GM19239 (cell line): ENCODE measurements at regions not wholly inside any gene's neighbourhood (a gene's known extent, or its start where the extent isn't known, plus 50 kb on each side); places are given as distances from the start of the nearest gene placed in this dataset.
A peak's percentile ranks its signal among the peaks of the same experiment; 100 is the strongest.
"Not testable (repeated sequence)": the region's sequence is repeated elsewhere in the genome, so short reads cannot be mapped to it uniquely, and the experiment has no call there.

Experiments
- DNase-seq: peaks from one replicate; pipeline ENCODE4 v3.0.0; 2011; ENCODE audit warnings: low spot score; ENCODE audit not compliant: insufficient read length
- FAIRE-seq: peaks from 2 replicates; lab custom pipeline; 2011; peaks lifted over from hg19 to GRCh38; lab: Jason Lieb, UNC

DNA sequence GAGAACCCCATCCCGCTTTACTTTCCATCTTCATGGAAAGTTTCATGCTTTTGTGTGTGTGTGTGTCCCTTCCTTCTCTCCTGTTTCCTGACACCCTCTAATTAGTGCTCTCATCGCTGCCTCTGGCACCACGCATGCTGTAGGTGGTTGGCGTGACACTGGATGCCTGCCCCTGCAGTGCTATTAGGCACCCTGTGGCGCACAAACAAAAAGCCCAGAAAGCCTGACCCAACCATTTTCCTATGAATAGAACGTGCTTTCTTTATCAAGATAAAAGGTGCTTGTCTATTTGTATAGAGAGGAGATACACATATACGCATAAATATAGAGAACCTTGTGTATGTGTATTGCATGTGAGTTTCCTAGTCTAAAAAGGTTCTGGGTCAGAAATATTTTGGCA is 120.8 kb upstream of the CDCA7L start:
- FAIRE-seq (no peak), DNase-seq (no peak)

DNA sequence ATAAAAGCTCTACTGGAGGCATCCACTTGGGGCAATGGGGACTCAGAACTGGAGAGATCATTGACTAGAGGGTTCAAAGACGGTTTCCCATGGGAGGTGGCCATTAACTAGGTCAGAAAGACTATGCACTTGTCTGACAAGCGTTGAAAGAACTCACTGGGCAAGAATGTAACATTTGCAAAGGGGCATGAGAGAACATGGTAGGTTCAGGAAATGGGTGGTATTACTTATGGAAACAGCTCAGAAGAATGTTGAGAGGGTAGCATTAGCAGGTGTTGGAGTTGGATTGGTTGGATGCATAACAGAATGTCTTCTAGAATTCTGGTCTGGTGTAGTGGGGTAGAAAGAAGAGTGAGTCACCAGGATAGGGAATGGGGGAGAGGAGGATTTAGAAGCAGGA is 119.1 kb upstream of the CDCA7L start:
- FAIRE-seq (no peak), DNase-seq (no peak)

DNA sequence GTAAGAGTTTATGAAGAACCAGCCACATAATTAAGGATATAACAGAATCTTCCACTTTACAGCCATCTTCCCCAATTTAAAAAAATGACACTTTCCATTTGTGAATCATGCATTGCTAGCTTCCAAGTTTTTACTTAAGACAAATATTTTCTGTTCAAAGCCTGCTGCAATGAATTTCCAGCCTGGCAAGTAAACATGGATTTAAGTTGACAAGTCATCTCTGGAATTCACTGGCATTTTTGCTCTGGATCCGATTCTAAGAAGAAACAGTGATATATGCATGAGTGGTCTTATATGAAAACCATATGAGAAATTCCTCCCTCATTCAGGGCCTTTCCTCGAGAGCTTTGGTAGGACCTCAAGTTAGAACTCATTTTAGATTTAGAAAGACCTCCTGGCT is 116.1 kb upstream of the CDCA7L start:
- DNase-seq (no peak), FAIRE-seq (no peak)

DNA sequence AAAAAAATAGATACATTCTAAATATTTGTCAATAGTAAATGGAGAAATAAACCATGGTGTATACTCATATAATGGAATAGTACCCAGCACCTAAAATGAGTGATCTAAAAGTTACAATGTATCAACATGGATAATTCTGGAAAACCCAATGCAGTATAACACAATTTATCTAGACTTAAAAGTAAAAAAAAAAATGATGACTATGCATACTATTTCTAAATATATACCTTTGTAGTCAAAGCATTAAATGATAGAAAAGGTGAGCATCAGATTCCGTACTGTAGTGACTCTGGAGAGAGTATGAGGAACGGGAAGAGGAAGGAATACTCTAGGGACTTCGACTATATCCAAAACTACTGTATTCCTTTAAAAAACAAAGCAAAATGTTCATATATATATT is 115.2 kb upstream of the CDCA7L start:
- DNase-seq: no peak

DNA sequence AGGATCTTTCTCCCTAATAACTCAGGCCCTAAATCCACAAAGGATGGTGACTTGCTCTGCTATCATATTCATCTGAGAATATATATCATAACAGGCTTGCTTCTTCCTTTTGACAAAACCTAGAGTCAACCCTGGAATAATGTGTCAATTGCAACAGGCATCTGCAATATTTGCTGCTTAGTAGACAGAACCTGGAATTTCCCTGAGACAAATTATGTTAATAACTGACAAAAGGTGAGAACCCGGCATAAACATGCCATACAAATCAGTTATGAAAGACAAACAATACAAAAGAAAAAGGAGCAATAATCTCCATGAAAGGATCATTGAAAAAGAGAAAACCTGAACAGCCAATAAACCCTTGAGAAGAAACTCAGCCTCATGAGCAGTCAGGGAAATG is 114.5 kb upstream of the CDCA7L start:
- DNase-seq: no peak
- no peak for FAIRE-seq

More for the DNA sequence above, 115.2 kb upstream of the CDCA7L start:
- no peak for FAIRE-seq

DNA sequence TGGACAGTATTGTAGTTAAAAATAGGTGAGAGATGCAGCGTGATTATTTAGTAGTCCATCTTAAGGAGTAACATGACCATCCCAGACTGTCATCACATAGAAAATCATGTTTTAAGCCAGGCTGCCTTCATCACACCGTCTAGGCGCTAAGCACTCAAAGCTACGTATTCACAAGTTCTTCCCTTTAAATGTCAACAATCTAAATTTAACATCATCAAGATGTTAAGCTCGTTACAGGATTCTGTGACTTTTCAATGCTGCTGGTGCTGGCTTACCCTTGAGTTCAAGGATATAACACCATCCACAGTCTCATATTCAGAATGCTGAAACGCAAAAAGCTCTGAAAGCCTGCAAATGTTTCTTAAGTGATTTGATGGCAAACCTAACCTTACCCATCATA is 109.5 kb upstream of the CDCA7L start:
- no peak for DNase-seq
- FAIRE-seq: no peak

DNA sequence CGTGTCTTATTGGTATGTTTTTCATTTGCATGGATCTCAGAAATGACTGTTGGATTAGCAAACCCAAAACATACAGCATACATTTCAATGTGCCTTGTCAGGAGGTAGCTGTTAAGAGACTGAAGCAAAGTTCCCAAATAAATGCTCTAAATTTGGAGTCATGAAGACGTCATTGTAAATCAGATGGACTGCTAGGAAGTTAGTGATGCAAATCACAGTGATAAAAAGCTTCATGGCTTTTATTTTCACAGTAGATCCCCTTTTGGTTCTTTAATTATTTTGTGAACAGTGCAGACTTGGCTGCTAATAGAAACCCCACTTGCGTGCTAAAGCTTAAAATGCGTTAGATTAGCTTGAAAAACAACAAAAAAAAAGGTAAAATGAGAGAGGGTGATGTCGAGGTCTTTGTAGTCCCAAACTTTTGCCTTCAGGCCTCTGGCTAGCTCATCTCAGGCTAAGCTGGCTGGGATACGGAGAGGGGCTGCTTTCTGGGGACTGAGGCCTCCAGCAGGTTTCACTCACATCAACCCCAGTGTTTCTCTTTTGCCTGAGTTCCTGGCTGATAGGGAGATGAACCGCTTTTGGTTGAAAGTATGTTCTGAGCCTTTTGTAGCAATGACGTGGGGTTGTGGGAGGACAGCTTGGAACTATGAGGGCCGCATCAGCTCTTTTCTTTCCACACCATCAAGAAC is 107.1 kb upstream of the CDCA7L start:
- DNase-seq (no peak), FAIRE-seq (no peak)

DNA sequence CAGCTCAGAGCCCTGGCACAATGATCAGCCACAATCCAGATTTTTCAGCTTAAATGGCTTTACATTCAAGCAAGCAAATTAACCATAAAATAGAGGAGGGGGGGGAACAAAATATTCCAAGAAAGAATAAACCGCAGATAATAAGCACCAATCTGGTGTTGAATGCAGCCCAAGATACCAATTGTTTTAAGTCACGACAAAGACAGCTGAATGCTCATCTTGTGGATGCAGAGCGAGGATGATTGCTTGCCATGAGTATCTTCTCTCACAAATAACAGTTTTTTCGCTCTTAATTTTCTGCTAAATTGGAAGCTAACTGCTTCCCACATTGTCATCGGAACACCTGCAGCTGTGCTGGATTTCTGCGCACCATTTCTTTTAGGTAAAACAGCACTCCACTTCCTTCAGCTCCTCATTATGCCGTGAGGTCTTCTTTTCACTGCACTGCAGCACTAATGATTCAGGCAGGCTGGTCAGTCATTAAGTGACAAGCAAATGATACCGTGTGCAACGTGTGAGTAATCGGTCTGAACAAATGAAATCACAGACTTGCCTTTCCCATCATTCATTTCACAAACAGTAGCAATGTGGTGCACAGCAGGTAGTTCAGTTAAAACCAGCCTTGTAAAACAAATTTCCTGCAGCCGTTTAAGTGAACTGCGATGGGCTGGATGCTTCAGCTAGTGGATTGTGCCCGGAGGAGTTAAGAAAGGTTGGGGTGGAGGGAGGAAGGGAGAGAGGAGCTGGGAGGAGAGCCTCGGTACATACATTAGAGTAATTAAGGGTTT is 106.4 kb upstream of the CDCA7L start:
- DNase-seq: no peak

DNA sequence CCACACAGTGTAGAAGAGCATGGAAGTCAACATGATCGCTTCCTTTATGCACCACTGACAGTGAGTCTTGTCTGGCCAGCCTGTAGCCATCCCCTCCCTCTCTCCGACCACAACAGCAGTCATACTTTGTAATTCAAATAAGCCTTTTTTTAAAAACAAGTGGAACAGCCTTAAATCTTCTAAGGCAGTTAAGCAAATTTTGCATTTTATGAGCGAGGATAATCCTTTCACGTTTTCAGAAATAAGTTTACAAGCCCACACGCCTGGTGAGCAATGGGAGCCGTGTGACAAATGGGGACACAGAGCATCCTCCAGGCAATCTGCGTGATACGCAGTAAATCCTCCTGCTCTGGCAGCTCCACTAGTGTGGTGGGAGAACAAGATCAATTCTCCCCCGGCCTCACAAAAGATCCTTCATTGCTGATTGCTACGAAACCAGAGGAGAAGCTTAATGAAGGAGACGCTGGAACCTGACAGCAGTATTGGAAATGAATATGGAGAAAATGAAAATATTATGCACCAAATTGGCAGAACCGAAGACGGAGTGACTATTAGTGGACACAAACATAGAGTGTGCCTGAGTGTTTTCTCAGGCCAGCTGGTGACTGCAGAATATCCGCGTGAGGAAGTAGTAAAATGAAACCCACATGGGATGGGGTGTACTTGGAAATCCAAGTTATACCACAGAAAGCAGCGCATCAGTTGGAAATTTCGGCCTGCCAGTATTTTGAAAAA is 104.2 kb upstream of the CDCA7L start:
- FAIRE-seq (no peak), DNase-seq (no peak)

More for the DNA sequence above, 106.4 kb upstream of the CDCA7L start:
- FAIRE-seq: no peak

DNA sequence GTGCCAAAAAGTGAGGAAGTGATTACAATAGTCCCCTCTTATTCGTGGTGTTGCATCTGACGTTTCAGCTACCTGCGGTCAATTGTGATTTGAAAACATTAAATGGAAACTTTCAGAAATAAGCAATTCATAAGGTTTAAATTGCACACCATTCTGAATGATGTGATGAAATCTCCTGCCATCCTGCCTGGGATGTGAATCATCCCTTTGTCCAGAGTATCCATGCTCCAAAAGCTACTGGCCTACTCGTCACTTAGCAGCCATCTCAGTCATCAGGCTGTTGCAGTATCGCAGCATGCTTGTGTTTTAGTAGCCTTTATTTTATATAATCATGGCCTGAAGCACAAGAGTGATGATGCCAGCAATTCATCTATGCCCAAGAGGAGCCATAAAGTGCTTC is 97.7 kb upstream of the CDCA7L start:
- FAIRE-seq (no peak), DNase-seq (no peak)

DNA sequence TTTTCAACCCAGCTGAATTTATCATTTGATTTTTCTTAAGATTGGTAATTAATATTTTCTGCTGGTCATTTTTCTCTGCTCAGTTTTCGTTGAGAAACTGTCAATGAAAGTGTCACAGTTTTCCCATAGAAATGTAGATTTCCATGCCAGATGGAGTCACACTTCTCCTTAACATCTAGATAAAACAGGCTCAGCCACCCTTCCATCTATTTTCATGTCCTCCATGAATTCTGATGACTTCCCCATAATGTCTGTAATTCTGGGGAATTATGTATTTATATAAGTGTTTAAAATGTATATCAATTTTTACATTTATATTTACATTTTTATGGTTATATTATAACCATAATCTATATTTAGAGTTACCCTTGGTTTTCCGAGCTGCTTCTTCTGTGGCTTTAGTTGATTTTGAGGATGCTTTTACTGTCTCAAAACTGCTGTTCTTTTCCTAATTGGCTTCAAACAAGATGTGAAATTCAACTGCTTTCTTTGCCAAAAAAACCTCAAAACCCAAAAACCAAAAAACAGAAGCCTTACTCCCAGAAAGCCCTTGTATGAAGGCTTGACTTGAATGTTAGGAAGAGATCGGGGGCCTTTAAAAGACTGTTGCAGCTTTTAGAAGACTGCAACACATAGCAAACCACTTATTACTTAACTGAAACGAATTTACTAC is 95.4 kb upstream of the CDCA7L start:
- DNase-seq: no peak
- FAIRE-seq: no peak

DNA sequence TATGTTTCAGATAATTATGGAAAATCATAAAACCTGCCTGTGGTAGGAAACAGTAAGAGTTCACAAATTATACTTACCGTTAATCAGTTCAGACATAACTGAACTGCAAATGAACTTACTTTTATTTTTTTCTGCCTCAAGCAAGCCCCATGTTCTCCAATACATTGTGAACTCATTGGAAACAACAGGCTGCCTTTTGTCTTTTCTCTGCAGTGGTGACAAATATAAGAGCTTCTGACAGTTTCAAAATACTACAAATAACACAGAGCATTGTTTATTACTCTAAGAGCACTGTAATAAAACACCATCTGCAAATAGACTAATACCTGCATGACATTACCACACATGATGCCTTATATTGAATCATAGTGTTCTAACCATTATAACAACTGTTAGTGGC is 94.0 kb upstream of the CDCA7L start:
- FAIRE-seq (no peak), DNase-seq (no peak)

DNA sequence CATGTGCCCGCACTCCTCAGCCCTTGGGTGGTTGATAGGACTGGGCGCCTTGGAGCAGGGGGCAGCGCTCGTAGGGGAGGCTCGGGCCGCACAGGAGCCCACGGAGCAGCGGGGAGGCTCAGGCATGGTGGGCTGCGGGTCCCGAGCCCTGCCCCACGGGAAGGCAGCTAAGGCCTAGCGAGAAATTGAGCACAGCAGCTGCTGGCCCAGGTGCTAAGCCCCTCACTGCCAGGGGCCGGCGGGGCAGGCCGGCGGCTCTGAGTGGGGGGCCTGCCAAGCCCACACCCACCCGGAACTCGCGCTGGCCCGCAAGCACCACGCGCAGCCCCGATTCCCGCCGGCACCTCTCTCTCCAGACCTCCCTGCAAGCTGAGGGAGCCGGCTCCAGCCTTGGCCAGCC is 86.7 kb upstream of the CDCA7L start:
- not testable (repeated sequence) for DNase-seq, FAIRE-seq

DNA sequence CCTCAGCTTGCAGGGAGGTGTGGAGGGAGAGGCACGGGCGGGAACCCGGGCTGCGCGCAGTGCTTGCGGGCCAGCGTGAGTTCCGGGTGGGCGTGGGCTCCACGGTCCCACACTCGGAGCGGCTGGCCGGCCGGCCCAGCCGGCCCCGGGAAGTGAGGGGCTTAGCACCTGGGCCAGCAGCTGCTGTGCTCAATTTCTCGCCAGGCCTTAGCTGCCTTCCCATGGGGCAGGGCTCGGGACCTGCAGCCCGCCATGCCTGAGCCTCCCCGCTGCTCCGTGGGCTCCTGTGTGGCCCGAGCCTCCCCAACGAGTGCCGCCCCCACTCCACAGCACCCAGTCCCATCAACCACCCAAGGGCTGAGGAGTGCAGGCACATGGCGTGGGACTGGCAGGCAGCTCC is 83.0 kb upstream of the CDCA7L start:
- not testable (repeated sequence) for FAIRE-seq, DNase-seq

DNA sequence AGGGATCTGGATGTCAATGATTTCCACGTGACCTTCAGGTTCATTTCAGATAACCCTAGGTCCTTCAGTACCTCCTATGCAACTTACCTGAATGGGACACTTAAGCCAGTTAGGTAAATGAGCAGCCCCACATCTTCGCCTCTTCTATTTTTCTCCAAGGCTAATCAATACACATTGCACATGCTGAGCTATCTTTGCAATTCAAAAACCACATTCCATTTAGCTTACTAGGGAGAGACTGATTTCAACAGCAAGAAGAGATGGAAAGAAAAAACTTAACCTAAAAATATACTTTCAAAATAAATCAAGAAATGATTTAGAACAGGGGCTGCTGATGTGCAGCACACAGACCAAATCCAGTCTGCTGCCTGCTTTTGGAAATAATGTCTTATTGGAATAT is 81.8 kb upstream of the CDCA7L start:
- FAIRE-seq: no peak
- DNase-seq: no peak

DNA sequence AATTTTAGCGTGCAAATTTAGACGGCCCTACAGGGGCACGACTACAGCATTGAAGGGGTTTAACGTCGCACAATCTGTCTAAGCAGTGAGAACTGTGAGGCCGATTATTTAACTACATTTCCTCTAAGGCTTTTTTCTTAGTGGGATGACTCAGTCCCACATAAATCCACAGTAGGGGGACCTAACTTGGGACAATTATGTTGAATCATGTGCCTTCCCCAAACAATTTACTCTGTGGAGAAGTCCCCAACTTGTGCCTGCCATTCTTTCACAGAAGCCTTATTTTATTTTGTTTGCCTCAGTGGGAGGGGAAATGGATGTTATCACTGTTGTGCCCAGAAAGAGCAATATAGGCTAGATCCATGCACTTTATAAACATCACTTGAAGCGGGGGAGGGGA is 80.3 kb upstream of the CDCA7L start:
- no peak for FAIRE-seq
- no peak for DNase-seq

DNA sequence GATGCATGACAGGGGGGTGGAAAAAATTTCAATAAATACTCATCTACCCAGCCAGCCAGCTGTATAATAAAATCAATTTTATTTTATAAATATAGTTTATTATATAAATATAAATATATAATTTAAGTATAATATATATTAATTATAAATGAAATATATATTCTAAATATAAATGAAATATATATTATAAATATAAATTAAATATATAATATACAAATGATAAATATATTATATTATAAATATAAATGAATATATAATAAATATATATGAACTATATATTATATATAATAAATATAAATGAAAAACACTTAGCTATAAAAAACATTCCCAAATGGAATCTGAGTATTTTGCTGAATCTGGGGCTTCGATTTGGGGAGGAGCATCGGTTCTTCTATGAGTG is 79.4 kb upstream of the CDCA7L start:
- FAIRE-seq: no peak
- DNase-seq: no peak

DNA sequence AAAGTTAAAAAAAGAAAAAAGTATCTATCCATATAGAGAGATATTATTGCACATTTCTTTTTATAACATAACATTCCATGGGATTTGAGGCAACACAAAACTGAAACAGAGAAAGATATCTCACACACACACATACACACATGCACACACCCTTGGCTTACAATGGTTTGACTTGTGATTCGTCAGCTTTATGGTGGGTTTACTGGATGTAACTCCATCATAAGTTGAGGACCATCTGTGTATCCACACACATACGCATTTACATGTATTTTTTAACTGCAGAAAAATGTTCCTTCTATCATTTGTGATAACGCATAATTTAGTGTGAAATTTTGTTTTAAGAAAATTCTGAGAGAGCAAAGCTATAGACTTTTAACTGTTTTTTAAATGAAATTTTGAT is 74.2 kb upstream of the CDCA7L start:
- DNase-seq: no peak
- no peak for FAIRE-seq

DNA sequence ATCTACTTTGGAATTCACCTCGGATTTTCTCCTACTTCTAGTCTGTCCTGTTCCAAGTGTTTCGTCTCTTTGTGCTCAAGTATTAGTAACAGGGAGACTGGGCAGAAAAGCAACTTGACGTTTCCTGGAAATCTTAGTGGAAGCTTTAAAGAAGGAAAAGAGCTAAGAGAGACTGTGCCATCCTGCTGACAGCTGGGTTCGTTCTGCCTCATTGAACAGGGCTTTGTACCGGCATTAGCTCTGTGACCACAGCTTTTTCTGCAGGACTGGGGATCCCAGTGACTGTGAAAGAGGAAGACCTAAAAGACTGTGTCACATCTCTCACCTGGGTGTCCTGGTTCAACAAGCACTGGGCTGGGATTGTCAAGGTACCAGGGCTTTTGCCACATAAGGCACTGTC is 70.8 kb upstream of the CDCA7L start:
- DNase-seq: peak; percentile 14
- FAIRE-seq: no peak

DNA sequence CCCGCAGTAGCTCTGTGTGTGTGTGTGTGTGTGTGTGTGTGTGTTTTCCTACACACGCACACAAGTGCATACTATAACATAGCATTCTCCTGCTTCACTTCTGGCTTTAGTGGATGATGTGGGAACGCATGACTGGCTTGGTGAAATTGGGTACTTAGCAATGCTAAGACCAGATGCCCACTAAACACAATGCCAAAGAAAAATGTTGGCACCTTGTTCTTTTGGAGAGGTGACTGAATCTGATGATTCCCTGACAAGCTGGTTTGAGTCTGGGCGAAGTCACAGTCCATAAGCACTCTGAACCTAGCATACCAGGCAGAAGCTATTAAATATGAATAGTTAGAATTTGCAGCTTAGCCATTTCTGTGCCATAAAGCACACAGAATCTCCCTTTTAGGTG is 68.0 kb upstream of the CDCA7L start:
- DNase-seq (no peak), FAIRE-seq (no peak)

DNA sequence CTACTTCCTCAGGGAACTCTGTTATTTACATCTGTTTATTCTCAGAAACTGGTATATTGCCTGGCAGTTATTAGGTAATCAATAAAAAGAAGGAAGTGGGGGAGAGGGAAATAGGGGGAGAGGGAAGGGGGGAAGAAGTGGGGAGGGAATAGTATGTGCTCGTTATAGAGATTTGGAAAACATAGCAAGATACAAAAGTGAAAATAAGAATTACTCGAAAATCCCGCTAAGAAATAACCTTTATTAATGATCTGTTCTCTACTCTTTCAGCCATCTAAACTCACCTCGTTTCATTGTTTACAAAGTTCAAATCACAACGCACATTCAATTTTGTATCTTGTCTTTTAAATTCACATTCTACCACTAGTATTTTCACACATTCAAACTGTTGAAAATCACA is 63.0 kb upstream of the CDCA7L start:
- no peak for DNase-seq
- no peak for FAIRE-seq
